ENCODE measurements at regions not wholly inside any gene's neighbourhood (a gene's known extent, or its start where the extent isn't known, plus 50 kb on each side); places are given as distances from the start of the nearest gene placed in this dataset.

DNA sequence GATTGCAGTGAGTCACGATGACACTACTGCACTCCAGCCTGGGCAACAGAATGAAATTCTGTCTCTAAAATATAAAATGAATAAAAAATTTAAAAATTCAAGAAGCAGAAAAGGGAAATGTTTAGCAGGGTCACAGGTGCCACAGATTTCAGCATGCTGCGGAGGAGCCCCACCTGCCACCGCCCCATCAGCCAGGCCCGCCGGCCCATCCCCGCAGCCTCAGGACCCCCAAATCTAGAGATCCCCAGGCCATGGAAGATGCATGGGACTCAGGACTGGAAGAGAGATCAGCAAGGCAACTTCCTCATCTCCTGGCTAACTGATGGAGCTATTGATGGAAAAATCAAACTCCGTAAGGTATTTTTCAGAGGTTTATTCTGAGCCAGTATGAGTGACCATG is 208.2 kb downstream of the UQCRFS1 start:
- TF ChIP-seq EZH2 (IDR thresholded peaks at IDR 0.05; ENCODE audit: borderline replicate concordance, low read length): no peak
- TF ChIP-seq, protein P1, sequence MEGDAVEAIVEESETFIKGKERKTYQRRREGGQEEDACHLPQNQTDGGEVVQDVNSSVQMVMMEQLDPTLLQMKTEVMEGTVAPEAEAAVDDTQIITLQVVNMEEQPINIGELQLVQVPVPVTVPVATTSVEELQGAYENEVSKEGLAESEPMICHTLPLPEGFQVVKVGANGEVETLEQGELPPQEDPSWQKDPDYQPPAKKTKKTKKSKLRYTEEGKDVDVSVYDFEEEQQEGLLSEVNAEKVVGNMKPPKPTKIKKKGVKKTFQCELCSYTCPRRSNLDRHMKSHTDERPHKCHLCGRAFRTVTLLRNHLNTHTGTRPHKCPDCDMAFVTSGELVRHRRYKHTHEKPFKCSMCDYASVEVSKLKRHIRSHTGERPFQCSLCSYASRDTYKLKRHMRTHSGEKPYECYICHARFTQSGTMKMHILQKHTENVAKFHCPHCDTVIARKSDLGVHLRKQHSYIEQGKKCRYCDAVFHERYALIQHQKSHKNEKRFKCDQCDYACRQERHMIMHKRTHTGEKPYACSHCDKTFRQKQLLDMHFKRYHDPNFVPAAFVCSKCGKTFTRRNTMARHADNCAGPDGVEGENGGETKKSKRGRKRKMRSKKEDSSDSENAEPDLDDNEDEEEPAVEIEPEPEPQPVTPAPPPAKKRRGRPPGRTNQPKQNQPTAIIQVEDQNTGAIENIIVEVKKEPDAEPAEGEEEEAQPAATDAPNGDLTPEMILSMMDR (conservative IDR thresholded peaks at IDR 0.05 in 1 of 2, IDR thresholded peaks at IDR 0.05 in 1 of 2; ENCODE audit: extremely low read depth in 1 of 2, insufficient read depth in 1 of 2, low read depth in 1 of 2, low read length in 2 of 2): no peak

All from mammary epithelial cell (primary cell).